A549 (cell line): ENCODE measurements at regions not wholly inside any gene's neighbourhood (a gene's known extent, or its start where the extent isn't known, plus 50 kb on each side); places are given as distances from the start of the nearest gene placed in this dataset.

Source experiments
- HOXB5 ChIP-seq: fragments of 250-450 bp; sonication (Bioruptor Pico); IDR thresholded peaks from 2 replicates; pipeline ENCODE4 v1.5.0; 2020; ENCODE audit warnings: mild to moderate bottlenecking, moderate library complexity
- MAZ ChIP-seq: fragments of 150-350 bp; IDR thresholded peaks from 2 replicates; pipeline ENCODE4 v1.6.1; 2014; ENCODE audit warnings: antibody characterized with exemption, low read depth, low read length, borderline replicate concordance
- SMC3 ChIP-seq: fragments of >200 bp; sonication (Bioruptor Twin); formaldehyde crosslinking; IDR thresholded peaks from 3 replicates; pipeline ENCODE4 v1.6.1; 2018; ENCODE audit warnings: inconsistent platforms
- TF ChIP-seq, protein P1 (sequence below): fragments of 200-600 bp; sonication (generic); IDR thresholded peaks from 2 replicates; pipeline ENCODE4 v1.6.1; 2016; ENCODE audit warnings: antibody characterized with exemption, mild to moderate bottlenecking, moderate library complexity
- TF ChIP-seq, protein P2 (sequence below): fragments of >200 bp; sonication (Bioruptor Twin); formaldehyde crosslinking; IDR thresholded peaks from 3 replicates; pipeline ENCODE4 v1.5.1; 2016

DNA sequence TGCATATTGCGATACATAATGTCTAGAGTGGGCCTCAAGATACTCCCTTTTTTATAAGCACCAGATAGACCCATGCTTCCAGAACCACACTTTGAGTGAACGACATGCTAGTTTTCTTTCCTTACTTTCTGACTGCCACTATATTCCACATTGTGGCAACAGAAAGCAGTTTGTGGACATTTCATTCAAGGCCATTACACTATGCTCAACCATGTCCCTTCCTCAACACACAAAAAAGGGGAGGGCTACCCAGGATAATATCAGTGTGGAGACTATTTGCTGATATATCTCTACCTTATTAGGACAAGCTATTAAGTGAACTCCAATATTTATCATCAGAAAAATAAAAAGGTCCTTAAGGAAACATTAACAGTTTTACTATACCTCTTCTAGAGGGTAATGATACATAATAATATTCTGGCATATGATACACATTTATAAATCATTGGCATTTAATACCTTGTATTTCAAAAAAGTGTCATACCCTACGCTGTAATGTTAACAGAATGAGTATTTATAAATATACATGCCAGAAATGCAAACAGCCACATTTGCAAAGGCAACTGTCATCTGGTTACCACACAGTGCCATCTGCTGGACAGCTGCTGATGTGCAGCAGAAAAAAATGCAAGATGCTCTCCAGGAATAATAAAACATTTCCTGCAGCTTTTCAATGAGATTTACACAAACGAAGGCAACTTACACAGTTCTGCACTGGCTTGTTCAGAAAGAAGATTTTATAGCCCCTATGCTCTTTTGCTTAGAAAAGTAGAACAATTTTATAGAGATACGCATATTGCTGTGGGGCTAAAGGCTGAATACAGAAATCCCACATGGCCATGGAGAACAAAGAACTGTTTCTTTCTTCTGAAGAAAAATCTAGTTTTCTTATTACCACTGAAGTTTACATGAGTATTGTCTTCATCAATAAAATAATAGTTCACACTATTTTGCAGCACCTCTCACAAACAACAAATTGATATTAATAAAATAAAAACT lies 182.2 kb upstream of the GRIP1 start:
- TF ChIP-seq, protein P1, sequence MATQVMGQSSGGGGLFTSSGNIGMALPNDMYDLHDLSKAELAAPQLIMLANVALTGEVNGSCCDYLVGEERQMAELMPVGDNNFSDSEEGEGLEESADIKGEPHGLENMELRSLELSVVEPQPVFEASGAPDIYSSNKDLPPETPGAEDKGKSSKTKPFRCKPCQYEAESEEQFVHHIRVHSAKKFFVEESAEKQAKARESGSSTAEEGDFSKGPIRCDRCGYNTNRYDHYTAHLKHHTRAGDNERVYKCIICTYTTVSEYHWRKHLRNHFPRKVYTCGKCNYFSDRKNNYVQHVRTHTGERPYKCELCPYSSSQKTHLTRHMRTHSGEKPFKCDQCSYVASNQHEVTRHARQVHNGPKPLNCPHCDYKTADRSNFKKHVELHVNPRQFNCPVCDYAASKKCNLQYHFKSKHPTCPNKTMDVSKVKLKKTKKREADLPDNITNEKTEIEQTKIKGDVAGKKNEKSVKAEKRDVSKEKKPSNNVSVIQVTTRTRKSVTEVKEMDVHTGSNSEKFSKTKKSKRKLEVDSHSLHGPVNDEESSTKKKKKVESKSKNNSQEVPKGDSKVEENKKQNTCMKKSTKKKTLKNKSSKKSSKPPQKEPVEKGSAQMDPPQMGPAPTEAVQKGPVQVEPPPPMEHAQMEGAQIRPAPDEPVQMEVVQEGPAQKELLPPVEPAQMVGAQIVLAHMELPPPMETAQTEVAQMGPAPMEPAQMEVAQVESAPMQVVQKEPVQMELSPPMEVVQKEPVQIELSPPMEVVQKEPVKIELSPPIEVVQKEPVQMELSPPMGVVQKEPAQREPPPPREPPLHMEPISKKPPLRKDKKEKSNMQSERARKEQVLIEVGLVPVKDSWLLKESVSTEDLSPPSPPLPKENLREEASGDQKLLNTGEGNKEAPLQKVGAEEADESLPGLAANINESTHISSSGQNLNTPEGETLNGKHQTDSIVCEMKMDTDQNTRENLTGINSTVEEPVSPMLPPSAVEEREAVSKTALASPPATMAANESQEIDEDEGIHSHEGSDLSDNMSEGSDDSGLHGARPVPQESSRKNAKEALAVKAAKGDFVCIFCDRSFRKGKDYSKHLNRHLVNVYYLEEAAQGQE: no peak
- TF ChIP-seq SMC3 (peak; percentile 74), MAZ (no peak), HOXB5 (CRISPR knock-in tag) (no peak)
- TF ChIP-seq, protein P2, sequence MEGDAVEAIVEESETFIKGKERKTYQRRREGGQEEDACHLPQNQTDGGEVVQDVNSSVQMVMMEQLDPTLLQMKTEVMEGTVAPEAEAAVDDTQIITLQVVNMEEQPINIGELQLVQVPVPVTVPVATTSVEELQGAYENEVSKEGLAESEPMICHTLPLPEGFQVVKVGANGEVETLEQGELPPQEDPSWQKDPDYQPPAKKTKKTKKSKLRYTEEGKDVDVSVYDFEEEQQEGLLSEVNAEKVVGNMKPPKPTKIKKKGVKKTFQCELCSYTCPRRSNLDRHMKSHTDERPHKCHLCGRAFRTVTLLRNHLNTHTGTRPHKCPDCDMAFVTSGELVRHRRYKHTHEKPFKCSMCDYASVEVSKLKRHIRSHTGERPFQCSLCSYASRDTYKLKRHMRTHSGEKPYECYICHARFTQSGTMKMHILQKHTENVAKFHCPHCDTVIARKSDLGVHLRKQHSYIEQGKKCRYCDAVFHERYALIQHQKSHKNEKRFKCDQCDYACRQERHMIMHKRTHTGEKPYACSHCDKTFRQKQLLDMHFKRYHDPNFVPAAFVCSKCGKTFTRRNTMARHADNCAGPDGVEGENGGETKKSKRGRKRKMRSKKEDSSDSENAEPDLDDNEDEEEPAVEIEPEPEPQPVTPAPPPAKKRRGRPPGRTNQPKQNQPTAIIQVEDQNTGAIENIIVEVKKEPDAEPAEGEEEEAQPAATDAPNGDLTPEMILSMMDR: peak; percentile 87
